HG02852 (cell line): ENCODE measurements at regions not wholly inside any gene's neighbourhood (a gene's known extent, or its start where the extent isn't known, plus 50 kb on each side); places are given as distances from the start of the nearest gene placed in this dataset.

Source experiments
- ATAC-seq: cut with Tn5 transposase; IDR thresholded peaks from one replicate; pipeline ENCODE4 v1.9.1; 2021; ENCODE audit warnings: mild to moderate bottlenecking, moderate library complexity; ENCODE audit not compliant: unreplicated experiment

DNA sequence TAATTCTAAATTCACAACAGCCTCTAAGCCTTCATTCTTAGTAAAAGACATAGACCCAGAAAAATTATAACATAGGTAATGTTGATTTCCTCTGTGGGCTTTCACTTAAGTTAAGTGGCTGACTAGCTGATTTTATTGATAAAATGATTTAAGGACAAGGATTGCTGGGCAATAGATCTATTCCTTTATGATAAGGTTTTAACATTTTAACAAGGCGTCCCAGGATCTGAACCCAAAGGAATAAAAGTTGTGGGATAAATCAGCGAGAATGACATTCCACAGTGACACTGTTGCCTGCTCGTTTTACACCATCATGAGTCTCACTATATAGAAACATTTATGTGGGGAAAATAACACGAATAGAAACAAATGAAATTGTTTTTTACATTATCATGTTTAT is 1151.0 kb downstream of the ZPLD1 start:
- no peak for ATAC-seq

DNA sequence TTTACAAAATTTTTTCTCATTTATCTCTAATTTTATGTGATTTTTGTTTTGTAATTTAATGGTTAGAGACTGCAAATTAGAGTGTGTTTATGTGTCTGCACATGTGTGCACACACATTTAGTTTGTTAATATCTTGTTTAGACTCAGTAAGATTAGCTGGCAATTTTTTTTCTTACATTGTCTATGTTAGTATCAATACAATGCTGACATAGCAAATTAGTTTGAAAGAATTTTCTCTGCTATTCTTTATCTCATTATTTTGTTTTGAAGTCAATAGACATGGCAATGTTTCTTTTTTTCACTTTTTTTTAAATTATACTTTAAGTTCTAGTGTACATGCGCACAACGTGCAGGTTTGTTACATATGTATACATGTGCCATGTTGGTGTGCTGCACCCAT is 1155.0 kb downstream of the ZPLD1 start:
- no peak for ATAC-seq

DNA sequence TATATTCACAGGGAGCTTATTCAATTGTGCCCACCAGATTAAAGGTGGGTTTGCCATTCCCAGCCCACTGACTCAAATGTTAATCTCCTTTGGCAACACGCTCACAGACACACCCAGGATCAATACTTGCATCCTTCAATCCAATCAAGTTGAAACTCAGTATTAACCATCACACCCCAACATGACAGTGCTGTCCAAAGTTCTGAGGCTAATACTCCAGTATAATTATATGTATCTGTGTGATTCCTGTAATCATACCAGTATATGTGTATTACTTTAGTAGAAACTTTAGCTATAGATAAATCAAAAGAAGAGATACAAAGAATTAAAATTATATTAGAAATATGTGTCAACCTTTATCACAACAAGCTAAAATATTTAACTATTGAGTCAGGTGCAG is 1166.0 kb downstream of the ZPLD1 start:
- ATAC-seq = no peak

GRCh38 chr3:103601666-103602065 is 1166.9 kb downstream of the ZPLD1 start:
- no peak for ATAC-seq

- no peak for ATAC-seq
Measured at GRCh38 chr3:103609472-103609871, 1174.7 kb downstream of the ZPLD1 start.

- no peak for ATAC-seq
Measured at GRCh38 chr3:103613397-103614156, 1178.8 kb downstream of the ZPLD1 start.

DNA sequence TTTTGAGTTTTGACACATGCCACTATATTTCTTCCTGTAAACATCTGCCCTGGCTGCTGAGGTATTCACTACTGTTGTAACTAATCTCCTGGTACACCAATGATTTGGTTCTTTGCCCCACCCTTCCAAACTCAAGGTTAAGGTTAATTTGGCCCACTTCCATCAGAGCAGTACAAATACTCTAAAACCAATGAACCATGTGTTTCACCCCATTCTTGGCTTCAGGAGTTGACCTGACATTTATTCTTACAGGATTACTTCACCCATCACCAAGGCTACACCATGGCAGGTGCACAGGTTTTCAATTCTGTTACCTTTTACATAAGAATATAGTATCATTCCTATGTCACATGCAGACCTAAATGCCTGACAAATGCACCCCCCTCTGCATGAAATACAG is 1179.9 kb downstream of the ZPLD1 start:
- ATAC-seq = no peak

DNA sequence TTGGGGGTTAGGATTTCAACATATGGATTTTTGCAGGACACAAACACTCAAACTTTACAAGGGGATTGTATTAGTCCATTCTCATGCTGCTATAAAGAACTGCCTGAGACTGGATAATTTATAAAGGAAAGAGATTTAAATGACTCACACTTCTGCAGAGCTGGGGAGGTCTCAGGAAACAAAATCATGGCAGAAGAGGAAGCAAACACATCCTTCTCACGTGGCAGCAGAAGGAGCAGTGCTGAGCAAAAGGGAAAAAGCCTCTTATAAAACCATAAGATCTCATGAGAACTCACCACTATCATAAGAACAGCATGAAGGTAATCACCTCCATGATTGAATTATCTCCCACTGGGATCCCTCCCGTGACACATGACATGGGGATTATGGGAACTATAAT is 1183.1 kb downstream of the ZPLD1 start:
- no peak for ATAC-seq

DNA sequence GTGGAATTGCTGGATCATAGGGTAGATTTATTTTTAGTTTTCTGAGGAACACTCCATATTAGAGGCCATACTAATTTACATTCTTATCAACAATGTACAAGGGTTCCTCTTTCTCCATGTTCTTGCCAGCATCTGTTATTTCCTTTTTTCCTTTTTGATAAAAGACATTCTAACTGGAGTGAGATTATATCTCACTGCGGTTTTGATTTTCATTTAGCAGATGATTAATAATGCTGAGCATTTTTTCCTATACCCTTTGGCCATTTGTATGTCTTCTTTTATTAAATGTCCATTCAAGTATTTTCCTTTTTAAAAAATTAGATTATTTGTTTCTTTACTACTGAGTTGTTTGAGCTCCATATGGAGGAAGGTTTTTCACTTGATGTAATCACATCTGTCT is 1189.5 kb downstream of the ZPLD1 start:
- ATAC-seq = no peak

- ATAC-seq = no peak
Measured at GRCh38 chr3:103629391-103629790, 1194.6 kb downstream of the ZPLD1 start.

- no peak for ATAC-seq
Measured at GRCh38 chr3:103644450-103644849, 1209.6 kb downstream of the ZPLD1 start.

GRCh38 chr3:103653996-103654395 is 1219.2 kb downstream of the ZPLD1 start:
- ATAC-seq = no peak

DNA sequence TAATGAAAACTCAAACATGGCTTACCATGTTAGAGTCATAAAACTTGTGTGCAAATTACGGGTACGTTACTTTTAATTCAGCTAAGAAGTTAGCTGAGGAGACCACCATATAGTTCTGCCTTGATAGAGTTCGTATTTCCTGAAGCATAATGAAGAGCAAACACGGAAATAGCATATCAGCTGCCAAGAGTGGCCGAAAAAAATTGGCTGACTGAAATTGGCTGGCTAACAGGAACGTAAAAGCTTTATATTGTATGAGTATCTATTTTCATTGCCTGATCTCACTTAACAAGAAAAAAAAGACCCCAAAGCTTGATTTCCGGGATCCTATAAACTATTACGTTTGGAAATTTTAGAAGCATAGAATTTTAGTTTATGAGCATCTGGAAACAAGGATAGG is 1222.9 kb downstream of the ZPLD1 start:
- no peak for ATAC-seq

DNA sequence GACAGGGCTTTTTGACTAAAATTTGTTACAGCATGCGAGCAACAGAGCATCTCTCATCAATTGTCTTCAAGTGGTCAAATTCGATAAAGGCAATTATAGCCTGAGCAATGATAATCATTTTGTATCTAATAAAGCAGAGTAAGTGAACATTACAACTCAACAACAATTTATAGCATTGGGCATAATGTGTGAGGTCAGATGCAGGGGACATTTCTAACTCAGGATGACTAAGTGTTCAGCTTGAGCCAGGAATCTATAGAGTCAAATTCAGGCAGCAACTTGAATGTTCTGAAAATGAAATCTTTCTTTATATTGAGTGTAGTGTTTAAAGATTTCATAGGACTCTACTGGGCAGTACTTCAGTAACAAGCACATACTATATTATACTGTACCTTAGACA is 1226.0 kb downstream of the ZPLD1 start:
- ATAC-seq = no peak

GRCh38 chr3:103662591-103662990 is 1227.8 kb downstream of the ZPLD1 start:
- no peak for ATAC-seq

DNA sequence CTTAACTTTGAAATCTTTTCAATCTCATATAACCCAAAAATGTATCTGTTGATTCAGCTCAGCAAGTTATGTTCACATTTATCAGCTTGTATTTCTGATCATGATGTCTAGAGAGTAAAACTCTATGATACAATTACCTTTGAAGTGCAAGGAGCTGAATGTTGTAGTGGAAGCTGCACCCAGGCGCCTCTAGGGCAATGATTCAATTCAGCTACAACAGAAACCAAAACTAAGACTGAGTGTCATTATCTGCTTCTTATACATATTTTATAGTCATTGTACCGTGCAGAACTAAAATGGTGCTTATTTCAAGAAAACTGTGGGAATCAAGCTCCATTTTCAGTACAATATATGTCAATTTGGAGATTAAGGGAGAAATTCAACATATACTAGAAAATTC is 1237.5 kb downstream of the ZPLD1 start:
- no peak for ATAC-seq

- ATAC-seq = no peak
Measured at GRCh38 chr3:103684904-103685303, 1250.1 kb downstream of the ZPLD1 start.

DNA sequence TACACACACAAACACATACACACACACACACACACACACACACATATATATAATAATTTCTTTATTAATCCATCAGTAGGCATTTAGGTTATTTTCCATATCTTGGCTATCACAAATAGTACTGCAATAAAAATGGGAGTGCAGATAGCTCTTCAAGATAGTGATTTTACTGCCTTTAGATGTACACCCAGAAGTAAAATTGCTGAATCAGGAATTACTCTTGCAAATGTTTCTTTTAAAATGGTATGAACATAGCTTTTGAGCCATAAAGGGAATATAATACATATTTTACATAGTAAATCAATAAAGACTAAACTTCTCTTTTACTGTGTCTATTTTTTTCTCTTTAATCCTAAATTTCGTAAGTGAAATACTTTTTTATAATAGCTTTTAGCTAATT is 1251.1 kb downstream of the ZPLD1 start:
- no peak for ATAC-seq

DNA sequence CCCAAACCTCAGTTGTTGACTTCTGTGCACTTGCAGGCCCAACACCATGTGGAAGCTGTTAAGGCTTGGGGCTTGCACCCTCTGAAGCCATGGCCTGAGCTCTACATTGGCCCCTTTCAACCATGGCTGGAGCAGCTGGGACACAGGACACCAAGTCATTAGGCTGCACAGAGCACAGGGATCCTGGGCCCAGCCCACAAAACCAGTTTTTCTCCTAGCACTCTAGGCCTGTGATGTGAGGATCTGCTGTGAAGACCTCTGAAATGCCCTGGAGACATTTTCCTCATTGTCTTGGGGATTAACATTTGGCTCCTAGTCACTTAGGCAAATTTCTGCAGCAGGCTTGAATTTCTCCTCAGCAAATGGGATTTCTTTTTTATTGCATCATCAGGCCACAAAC is 1255.7 kb downstream of the ZPLD1 start:
- ATAC-seq = no peak

GRCh38 chr3:103693831-103694230 is 1259.0 kb downstream of the ZPLD1 start:
- no peak for ATAC-seq

- ATAC-seq = no peak
Measured at GRCh38 chr3:103698646-103699045, 1263.8 kb downstream of the ZPLD1 start.

DNA sequence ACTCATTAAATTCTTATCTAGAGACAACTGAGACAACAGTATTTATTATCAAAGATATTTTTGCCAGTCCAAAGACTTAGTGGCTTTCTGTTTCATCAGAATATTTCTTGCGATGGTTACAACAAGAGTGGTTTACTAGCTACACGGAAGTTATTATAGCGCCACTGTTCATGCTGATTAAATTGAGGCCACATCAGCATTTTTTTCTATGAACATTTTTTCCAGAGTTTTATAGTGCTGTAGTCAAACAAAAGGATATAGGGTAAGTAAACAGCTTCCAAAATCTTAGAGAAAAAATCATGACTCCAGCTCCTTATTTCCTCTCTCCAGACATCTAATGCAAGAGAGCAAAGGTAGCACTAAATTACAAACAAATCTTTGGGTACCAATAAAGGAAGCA is 1264.4 kb downstream of the ZPLD1 start:
- ATAC-seq = no peak

DNA sequence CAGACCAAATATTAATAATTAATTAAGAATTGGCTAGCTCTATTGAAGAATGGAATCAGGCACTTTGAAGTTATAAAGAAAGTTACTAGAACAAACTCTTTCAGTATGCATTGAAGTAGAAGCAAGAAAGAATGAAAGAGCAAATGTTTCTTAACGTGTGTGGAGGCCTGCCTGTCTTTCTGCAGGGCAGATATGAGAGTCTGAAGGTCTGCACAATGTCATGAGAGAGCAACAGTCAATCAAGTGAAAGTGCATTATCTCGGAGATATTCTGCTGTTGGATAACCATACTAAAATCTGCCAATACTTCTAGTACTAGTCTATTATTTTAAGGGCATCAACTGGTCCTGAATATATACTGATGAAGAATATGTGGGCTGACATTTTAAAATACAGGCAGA is 1270.8 kb downstream of the ZPLD1 start:
- no peak for ATAC-seq
